Inferior parietal cortex (tissue), 1 donor: ENCODE measurements at regions not wholly inside any gene's neighbourhood (a gene's known extent, or its start where the extent isn't known, plus 50 kb on each side); places are given as distances from the start of the nearest gene placed in this dataset.

Experiments used
- DNase-seq: peaks from one replicate; pipeline ENCODE4 v3.0.0-alpha.2; 2016; ENCODE audit errors: extremely low spot score

GRCh38 chr6:145475794-145476396 lies 259.4 kb downstream of the EPM2A start:
- DNase-seq, result no peak

GRCh38 chr6:145480024-145480423 lies 255.3 kb downstream of the EPM2A start:
- DNase-seq, result no peak

GRCh38 chr6:145483191-145483996 lies 251.9 kb downstream of the EPM2A start:
- DNase-seq, result no peak

GRCh38 chr6:145485288-145485687 lies 250.0 kb downstream of the EPM2A start:
- no peak for DNase-seq

- no peak for DNase-seq
Measured at GRCh38 chr6:145486306-145486705, 249.0 kb downstream of the EPM2A start.

GRCh38 chr6:145489583-145489982 lies 245.7 kb downstream of the EPM2A start:
- DNase-seq, result no peak

- DNase-seq, result no peak
Measured at GRCh38 chr6:145490068-145490467, 245.3 kb downstream of the EPM2A start.

GRCh38 chr6:145491126-145491525 lies 244.2 kb downstream of the EPM2A start:
- no peak for DNase-seq

- no peak for DNase-seq
Measured at GRCh38 chr6:145497006-145497405, 238.3 kb downstream of the EPM2A start.

GRCh38 chr6:145498425-145498824 lies 236.9 kb downstream of the EPM2A start:
- no peak for DNase-seq

- DNase-seq, result no peak
Measured at GRCh38 chr6:145502416-145502815, 232.9 kb downstream of the EPM2A start.

GRCh38 chr6:145506136-145506535 lies 229.2 kb downstream of the EPM2A start:
- no peak for DNase-seq

GRCh38 chr6:145506565-145506964 lies 228.8 kb downstream of the EPM2A start:
- no peak for DNase-seq

- no peak for DNase-seq
Measured at GRCh38 chr6:145507239-145507638, 228.1 kb downstream of the EPM2A start.

GRCh38 chr6:145508107-145508506 lies 227.2 kb downstream of the EPM2A start:
- DNase-seq, result no peak

GRCh38 chr6:145517492-145517891 lies 217.8 kb downstream of the EPM2A start:
- no peak for DNase-seq

- no peak for DNase-seq
Measured at GRCh38 chr6:145525038-145525437, 210.3 kb downstream of the EPM2A start.

- no peak for DNase-seq
Measured at GRCh38 chr6:145529582-145529981, 205.7 kb downstream of the EPM2A start.

GRCh38 chr6:145530454-145530853 lies 204.9 kb downstream of the EPM2A start:
- DNase-seq, result no peak

GRCh38 chr6:145531032-145531431 lies 204.3 kb downstream of the EPM2A start:
- no peak for DNase-seq

- no peak for DNase-seq
Measured at GRCh38 chr6:145531822-145532221, 203.5 kb downstream of the EPM2A start.

- DNase-seq, result no peak
Measured at GRCh38 chr6:145532361-145532760, 203.0 kb downstream of the EPM2A start.

GRCh38 chr6:145534989-145535388 lies 200.3 kb downstream of the EPM2A start:
- DNase-seq, result no peak
